ENCODE measurements at regions not wholly inside any gene's neighbourhood (a gene's known extent, or its start where the extent isn't known, plus 50 kb on each side); places are given as distances from the start of the nearest gene placed in this dataset.
"Not testable (repeated sequence)": the region's sequence is repeated elsewhere in the genome, so short reads cannot be mapped to it uniquely, and the experiment has no call there.

DNA sequence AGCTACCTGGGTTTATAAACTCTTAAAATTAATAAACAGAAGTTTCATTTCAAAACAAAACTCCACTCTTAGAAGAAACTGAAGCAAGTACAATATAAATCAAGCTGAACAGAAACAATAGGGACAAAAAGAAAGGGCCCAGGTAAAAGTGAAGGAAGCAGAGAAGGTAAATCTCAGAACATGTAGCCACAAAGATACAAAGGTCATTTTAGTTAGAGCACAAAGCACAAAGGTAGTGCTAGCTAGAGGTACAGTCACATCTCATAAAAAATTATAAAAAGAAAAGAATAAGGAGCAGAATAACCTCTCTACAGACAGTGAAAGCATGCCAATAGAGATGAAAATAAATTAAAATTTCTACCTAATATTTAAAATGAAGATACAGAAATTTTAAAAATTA is 90.4 kb upstream of the C5orf63 start:
- H3K4me1 ChIP-seq (ENCODE audit: insufficient read depth) = no peaks in the 10 kb centered on the region
- H3K36me3 ChIP-seq (ENCODE audit: low read depth) = no peaks in the 10 kb centered on the region
- no peak overlapping the region for H3K27ac ChIP-seq
- TF ChIP-seq EZH2 (IDR thresholded peaks at IDR 0.05; ENCODE audit: insufficient read depth, poor library complexity, severe bottlenecking) (no peak), EZH2phosphoT487 (IDR thresholded peaks at IDR 0.05; ENCODE audit: insufficient read depth, low read depth) (no peak)
- no peak overlapping the region for H3K4me3 ChIP-seq
- H3K9me2 ChIP-seq (ENCODE audit: insufficient read depth) = peaks cover 3% of the 10 kb centered on the region; the same call in 1 of the 2 replicates
- no peaks in the 10 kb centered on the region for H3K79me2 ChIP-seq (ENCODE audit: insufficient read depth)
- no peaks in the 10 kb centered on the region for H4K20me1 ChIP-seq (ENCODE audit: insufficient read depth)
- H3K9ac ChIP-seq = no peak overlapping the region
- no peak overlapping the region for H3K4me2 ChIP-seq (ENCODE audit: unreplicated experiment)
- in situ Hi-C loops (cut with MboI) = no loop called here
- 0 out of 2 replicates have a peak, but pooled peaks cover 5% of the 10 kb centered on the region for H3K27me3 ChIP-seq (replicated peaks; ENCODE audit: insufficient read depth)
- no peaks in the 10 kb centered on the region for H3F3A ChIP-seq (ENCODE audit: insufficient read depth)
- DNase-seq = no peak
- no peaks in the 10 kb centered on the region for H3K9me3 ChIP-seq (ENCODE audit: low read depth)
- no peak overlapping the region for H2AFZ ChIP-seq

- H3K27ac ChIP-seq = no peak overlapping the region
- WGBS, 2 experiments (ENCODE audit: low coverage in 1 of 2, low lambda C conversion rate in 2 of 2, missing lambda C conversion rate in 2 of 2) = 38 to 41% methylated on average over 10 of the region's 10 CpGs
- no peak overlapping the region for H3K9ac ChIP-seq
- TF ChIP-seq EZH2 (IDR thresholded peaks at IDR 0.05; ENCODE audit: insufficient read depth, poor library complexity, severe bottlenecking) (no peak), EZH2phosphoT487 (IDR thresholded peaks at IDR 0.05; ENCODE audit: insufficient read depth, low read depth) (no peak)
- H4K20me1 ChIP-seq (ENCODE audit: insufficient read depth) = no peaks in the 10 kb centered on the region
- H3K36me3 ChIP-seq (ENCODE audit: low read depth) = no peaks in the 10 kb centered on the region
- no peaks in the 10 kb centered on the region for H3K79me2 ChIP-seq (ENCODE audit: insufficient read depth)
- in situ Hi-C loops (cut with MboI) = no loop called here
- no peaks in the 10 kb centered on the region for H3K9me3 ChIP-seq (ENCODE audit: low read depth)
- H3F3A ChIP-seq (ENCODE audit: insufficient read depth) = no peaks in the 10 kb centered on the region
- no peaks in the 10 kb centered on the region for H3K4me1 ChIP-seq (ENCODE audit: insufficient read depth)
- H3K9me2 ChIP-seq (ENCODE audit: insufficient read depth) = no peaks in the 10 kb centered on the region
- peak; percentile 16 for DNase-seq
- H3K4me3 ChIP-seq = no peak overlapping the region
- H2AFZ ChIP-seq = no peak overlapping the region
- no peaks in the 10 kb centered on the region for H3K27me3 ChIP-seq (replicated peaks; ENCODE audit: insufficient read depth)
- no peak overlapping the region for H3K4me2 ChIP-seq (ENCODE audit: unreplicated experiment)
Observed at GRCh38 chr5:127170918-127171600, 97.8 kb upstream of the C5orf63 start.

DNA sequence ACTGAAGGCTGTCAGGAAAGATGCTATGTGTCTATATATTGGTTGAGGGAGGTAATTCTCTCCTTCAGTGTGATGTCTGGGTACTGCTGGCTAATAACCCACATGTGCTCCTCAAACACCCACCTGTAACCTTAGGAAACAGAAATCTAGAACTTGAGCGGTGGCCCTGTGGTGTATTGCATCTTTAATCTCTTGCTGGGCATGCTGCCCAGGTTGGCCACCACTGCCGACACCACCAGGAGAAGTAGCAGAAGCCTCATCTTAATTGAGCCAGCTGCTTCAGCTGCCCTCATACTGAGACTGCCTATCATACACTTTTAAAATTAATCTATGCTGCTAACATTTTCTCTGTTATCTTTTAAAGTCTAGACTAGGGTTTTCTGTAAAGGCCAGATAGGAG is 103.5 kb upstream of the C5orf63 start:
- Histone ChIP-seq H3K27me3 (replicated peaks; ENCODE audit: insufficient read depth) (peaks cover 13% of the 10 kb centered on the region), H3K9ac (no peak overlapping the region), H3K4me2 (ENCODE audit: unreplicated experiment) (no peak overlapping the region), H4K20me1 (ENCODE audit: insufficient read depth) (no peaks in the 10 kb centered on the region), H3F3A (ENCODE audit: insufficient read depth) (no peaks in the 10 kb centered on the region), H3K4me3 (no peak overlapping the region), H3K9me2 (ENCODE audit: insufficient read depth) (no peaks in the 10 kb centered on the region), H3K4me1 (ENCODE audit: insufficient read depth) (no peaks in the 10 kb centered on the region), H3K9me3 (ENCODE audit: low read depth) (no peaks in the 10 kb centered on the region), H3K36me3 (ENCODE audit: low read depth) (no peaks in the 10 kb centered on the region), H3K79me2 (ENCODE audit: insufficient read depth) (no peaks in the 10 kb centered on the region), H3K27ac (no peak overlapping the region), H2AFZ (no peak overlapping the region)
- in situ Hi-C loops (cut with MboI) = no loop called here
- TF ChIP-seq EZH2 (IDR thresholded peaks at IDR 0.05; ENCODE audit: insufficient read depth, poor library complexity, severe bottlenecking) (no peak), EZH2phosphoT487 (IDR thresholded peaks at IDR 0.05; ENCODE audit: insufficient read depth, low read depth) (no peak)
- DNase-seq = no peak
- WGBS, 2 experiments (ENCODE audit: low coverage in 1 of 2, low lambda C conversion rate in 2 of 2, missing lambda C conversion rate in 2 of 2) = 35 to 36% methylated on average over 2 of the region's 2 CpGs

DNA sequence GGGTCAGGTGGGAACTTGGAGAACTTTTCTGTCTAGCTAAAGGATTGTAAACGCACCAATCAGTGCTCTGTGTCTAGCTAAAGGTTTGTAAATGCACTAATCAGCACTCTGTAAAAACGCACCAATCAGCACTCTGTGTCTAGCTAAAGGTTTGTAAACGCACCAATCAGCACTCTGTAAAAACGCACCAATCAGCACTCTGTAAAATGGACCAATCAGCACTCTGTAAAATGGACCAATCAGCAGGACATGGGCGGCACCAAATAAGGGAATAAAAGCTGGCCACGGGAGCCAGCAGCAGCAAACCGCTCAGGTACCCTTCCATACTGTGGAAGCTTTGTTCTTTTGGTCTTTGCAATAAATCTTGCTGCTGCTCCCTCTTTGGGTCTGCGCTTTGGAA is 108.0 kb upstream of the MEGF10 start:
- WGBS, 2 experiments (ENCODE audit: low coverage in 1 of 2, low lambda C conversion rate in 2 of 2, missing lambda C conversion rate in 2 of 2) = 69 to 70% methylated on average over 8 of the region's 8 CpGs
- H3K4me1 ChIP-seq (ENCODE audit: insufficient read depth); in situ Hi-C loops (cut with MboI); H3K36me3 ChIP-seq (ENCODE audit: low read depth); H3K9me3 ChIP-seq (ENCODE audit: low read depth); DNase-seq; H2AFZ ChIP-seq; H3K4me2 ChIP-seq (ENCODE audit: unreplicated experiment); H3K9ac ChIP-seq; H3K79me2 ChIP-seq (ENCODE audit: insufficient read depth); H3K4me3 ChIP-seq; H3K27ac ChIP-seq; H4K20me1 ChIP-seq (ENCODE audit: insufficient read depth); H3K9me2 ChIP-seq (ENCODE audit: insufficient read depth); H3F3A ChIP-seq (ENCODE audit: insufficient read depth): not testable (repeated sequence)
- H3K27me3 ChIP-seq (replicated peaks; ENCODE audit: insufficient read depth) = peaks cover 47% of the 10 kb centered on the region

- Histone ChIP-seq H3F3A (ENCODE audit: insufficient read depth) (no peaks in the 10 kb centered on the region), H3K9me2 (ENCODE audit: insufficient read depth) (no peaks in the 10 kb centered on the region), H3K4me3 (no peak overlapping the region), H3K27ac (no peak overlapping the region), H3K27me3 (replicated peaks; ENCODE audit: insufficient read depth) (peaks cover 52% of the 10 kb centered on the region), H3K36me3 (ENCODE audit: low read depth) (no peaks in the 10 kb centered on the region), H3K4me1 (ENCODE audit: insufficient read depth) (no peaks in the 10 kb centered on the region), H3K9ac (no peak overlapping the region), H3K4me2 (ENCODE audit: unreplicated experiment) (no peak overlapping the region), H2AFZ (no peak overlapping the region), H4K20me1 (ENCODE audit: insufficient read depth) (no peaks in the 10 kb centered on the region), H3K9me3 (ENCODE audit: low read depth) (no peaks in the 10 kb centered on the region), H3K79me2 (ENCODE audit: insufficient read depth) (no peaks in the 10 kb centered on the region)
- TF ChIP-seq EZH2phosphoT487 (IDR thresholded peaks at IDR 0.05; ENCODE audit: insufficient read depth, low read depth) (no peak), EZH2 (IDR thresholded peaks at IDR 0.05; ENCODE audit: insufficient read depth, poor library complexity, severe bottlenecking) (no peak)
- no peak for DNase-seq
- in situ Hi-C loops (cut with MboI) = no loop called here
- 73 to 74% methylated on average over 7 of the region's 7 CpGs for WGBS, 2 experiments (ENCODE audit: low coverage in 1 of 2, low lambda C conversion rate in 2 of 2, missing lambda C conversion rate in 2 of 2)
Observed at GRCh38 chr5:127183332-127183731, 107.3 kb upstream of the MEGF10 start.
